ENCODE measurements at regions not wholly inside any gene's neighbourhood (a gene's known extent, or its start where the extent isn't known, plus 50 kb on each side); places are given as distances from the start of the nearest gene placed in this dataset.
"Not testable (repeated sequence)": the region's sequence is repeated elsewhere in the genome, so short reads cannot be mapped to it uniquely, and the experiment has no call there.

DNA sequence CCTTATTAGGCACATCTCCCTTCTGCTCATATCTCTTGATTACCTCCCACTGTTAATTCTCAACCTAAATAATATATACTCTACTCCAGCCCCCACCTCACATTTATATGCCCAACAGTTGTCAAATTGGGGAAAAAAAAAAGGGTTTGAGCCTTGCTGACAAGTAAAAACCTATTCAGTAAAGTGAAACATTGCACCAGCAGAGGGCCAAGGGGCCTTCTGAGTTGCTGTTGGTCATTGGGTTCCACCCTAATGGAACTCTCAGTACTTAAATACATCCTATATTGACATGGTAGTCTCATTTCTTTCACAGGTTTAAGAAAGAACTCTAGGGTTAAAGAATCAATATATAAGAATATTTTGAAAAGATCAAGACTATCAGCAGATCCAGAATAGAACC lies 362.2 kb downstream of the SMARCA1 start:
- DNase-seq (ENCODE audit: low read depth in 2 of 2) = no peak

DNA sequence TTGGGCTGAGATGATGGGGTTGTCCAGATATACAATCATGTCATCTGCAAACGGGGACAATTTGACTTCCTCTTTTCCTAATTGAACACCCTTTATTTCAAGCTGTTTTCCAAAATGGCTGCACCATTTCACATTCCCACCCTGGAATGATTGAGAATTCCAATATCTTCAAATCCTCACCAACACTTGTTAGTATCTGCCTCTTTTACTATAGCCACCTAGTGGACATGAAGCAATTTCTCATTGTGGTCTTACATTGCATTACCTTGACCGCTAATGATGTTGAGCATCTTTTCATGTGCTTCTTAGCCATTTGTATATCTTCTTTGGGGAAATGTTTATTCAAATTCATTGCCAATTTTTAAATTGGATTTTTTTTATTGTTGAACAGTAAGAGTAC lies 364.8 kb downstream of the SMARCA1 start:
- no peak for DNase-seq (ENCODE audit: low read depth in 2 of 2)

DNA sequence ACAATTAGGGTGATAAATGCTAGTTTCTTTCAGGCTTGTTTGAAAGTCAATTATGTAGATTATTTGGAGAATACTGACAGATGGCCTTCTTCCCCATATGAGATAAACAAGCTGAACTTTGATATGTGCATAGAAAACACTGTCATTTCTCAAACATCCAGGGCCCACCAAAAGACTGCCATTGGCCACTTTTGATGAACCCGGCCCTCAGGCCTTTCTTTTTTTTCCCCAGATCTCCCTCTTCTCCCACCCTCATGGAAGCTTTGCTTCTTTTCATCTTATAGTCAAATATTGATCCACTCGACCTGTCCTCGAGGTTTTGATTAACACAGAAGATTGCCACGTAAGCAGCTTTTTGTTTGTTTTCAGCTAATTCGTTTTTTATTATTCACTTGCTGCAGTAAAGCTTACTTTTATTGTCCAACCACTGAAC lies 377.4 kb downstream of the SMARCA1 start:
- DNase-seq (ENCODE audit: low read depth in 2 of 2) = no peak

DNA sequence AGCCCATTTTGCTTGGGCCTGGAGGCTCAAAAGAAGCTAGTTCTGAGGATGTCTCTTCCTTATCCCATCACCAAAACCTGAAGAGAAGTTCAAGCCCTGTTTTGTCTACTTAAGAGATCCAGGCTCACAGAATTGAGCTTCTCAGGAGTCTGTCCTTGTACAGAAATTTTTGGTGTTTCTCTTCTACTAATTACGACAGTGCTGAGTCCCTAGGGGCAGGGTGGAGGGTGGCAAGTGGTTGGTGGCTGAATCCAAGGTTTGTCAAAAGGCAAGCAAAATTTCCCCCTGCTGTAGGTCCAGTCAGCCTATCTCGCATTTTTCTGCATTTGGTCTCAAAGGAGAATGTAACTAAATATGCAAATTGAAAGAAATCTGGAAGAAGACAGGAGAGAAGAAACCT lies 377.9 kb downstream of the SMARCA1 start:
- DNase-seq (ENCODE audit: low read depth in 2 of 2) = no peak

DNA sequence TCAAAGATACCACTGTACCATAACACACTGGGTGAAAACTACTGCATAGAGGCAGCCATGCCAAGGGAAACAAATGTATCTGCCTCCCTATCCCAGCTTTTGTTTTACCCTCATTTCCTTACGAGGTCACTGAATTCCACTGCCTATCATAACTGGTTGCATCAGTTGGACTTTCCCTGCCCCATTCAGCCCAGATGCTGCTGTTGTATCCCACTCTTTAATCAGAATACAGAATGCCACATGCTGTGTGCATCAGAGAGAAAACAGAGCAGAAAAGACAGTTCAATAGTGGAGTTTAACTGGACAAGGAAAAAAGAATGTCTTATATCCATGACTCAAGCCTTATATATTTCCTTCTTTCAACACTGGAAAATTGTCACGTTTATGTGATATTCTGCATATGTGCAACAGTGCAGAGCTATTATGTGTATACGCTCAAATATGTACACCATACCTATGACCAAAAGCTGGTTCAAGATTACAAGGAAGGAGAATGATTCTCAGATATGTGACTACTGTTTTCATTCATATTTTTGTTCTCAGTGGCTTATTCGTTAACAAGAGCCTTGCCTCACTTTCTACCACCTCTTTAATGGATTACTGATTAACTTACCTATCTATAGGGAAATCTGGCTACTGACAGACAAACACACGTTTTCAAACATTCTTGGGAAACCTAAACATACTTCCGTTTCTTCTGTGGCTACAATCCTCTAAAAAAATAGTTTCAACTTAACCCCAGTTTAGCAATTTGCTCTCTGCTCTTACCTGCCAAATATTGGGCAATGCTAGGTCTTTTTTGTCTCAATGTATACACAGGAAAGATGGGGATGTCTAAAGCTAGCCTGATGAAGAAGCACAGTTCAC lies 378.9 kb downstream of the SMARCA1 start:
- DNase-seq (ENCODE audit: low read depth in 2 of 2) = no peak

DNA sequence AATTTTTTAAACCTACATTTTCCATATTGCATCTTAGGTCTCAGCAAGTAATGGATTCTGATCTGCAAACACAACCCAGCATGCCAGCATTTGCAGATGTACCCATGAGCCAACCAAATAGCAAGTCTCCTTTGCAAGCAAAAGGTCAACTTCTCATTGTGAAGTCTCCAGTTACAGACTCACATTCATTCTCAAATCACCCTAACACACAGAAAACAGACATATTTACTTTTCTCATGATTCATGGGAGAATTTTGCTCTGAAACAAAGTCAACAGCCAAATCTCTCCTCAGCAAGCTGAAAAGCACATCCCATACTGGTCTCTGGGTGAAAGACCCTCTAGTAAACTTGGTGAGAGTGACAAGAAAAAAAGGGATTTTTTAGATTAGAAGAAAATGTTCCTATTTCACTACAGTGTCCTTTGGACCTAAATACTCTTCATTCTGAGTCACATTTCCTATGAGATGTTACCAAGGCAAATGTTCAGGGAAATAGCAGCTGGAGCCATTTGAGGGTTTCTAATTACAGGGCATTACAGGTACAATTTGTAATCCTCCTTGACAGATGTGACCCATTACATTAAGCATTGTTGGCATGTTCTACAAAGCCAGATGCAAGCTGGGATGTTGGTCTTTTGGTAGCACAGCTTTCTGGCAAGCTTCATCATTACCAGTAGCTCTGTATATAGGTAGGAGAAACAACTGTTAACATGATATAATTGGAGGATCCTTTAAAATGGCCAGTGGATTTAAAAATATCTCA lies 383.3 kb downstream of the SMARCA1 start:
- no peak for DNase-seq (ENCODE audit: low read depth in 2 of 2)

DNA sequence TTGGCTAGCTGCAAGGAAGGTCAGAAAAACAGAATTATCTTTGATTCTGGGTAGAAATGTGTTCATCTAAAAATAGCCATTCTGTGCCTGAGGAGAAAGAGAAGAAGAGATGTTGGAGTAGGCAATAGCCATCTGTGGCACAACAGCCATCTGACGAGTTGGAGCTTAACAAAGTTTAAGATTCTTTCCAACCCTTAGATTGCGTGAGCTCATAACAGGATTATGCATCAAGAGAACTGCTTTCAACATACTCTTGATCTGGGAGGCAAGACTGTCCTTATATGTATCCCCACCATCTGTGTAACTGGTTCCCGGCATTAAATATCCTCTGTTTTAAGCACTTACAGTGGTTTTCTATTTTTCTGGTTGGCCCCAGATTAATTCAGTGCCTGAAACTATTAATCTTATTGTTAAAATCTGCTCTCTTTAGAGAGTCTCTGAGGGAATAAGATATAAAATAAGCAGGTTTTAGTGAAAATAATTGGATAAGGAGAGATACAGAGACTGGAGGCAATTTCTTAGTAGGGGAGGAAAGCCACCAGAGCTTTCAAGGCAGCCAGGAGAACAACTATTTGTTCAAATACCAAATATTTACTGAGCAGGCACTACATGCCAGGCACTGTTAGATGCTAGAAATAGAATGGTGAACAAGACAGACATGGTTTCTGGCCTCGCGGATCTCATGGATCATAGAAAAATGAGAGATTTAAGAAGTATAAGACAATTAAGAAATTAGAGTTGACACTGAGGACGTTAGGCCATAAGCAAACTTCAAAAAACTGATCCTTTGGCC lies 398.0 kb downstream of the SMARCA1 start:
- DNase-seq (ENCODE audit: low read depth in 2 of 2) = no peak

DNA sequence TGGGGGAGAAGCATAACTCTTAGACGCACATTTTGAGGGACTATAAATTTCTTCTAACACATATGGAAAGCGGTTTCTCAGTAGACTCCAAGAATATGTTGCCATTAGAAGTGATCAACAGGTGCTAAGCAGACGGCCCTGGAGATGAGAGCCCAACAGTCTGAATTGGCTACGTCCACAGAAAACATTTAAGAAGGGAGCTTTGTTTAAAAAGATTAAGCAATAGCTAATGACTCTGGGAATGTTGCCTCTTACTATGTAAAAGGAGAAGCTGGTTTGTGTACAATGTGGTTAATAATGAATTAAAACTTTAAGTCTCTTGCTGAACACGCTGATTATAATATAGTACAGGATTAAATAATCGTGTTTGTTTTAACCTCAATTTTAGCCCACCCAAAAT lies 399.5 kb downstream of the SMARCA1 start:
- DNase-seq (ENCODE audit: low read depth in 2 of 2) = no peak

DNA sequence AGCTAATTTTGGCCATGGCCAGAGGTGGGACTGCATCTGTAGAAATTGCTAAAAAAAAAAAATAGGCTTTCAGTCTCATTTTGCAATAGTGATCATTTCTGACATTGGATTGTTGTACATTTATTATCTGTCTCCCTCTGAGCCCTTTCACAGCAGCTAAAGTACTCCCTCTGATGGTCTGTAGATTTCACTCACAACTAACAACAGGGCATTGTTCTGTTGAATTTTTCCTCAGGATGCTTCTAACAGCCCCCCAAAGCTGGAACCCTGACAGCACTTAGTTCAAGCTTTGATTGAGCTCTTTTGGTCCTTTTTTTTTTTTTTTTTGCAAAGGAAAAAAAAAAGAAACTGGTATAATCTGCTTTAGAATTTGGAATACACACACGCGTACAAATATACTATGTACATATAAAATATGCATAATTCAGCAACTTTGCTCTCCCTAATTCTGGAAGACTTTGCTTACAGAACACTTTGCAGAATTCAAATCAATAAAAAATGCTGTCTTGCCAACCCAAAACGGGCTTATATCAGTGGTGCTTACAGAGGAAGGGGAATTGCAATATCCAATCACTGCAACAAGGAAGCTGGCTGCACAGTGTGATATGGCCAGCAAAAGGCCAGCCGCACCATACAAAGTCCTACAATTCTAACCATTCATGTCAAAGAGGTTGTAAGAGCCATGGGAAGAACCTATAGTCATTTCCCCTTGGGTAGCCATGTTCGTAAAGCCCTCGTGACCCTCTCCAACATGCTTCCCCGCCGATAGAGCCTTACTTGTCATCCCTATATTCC lies 406.4 kb downstream of the SMARCA1 start:
- DNase-seq (ENCODE audit: low read depth in 2 of 2) = no peak

DNA sequence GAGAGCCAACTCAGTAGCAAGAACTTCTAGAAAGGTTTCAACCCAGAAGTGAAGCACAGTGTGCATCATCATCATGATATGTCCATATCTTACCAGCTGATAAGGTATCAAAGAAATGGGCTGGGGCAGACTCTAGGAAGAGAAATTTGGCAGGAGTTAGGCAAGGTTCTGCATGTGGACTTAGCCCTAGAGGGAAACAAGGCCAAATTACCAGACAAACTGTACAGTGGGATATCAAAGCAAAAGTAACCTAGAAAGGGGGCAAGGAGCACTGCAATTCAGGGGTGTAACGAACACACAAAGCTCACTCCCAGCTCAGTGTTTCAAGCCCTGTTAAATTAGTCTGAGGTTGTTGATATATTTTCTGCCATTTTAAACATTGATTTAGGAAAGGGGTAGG lies 407.4 kb downstream of the SMARCA1 start:
- no peak for DNase-seq (ENCODE audit: low read depth in 2 of 2)

DNA sequence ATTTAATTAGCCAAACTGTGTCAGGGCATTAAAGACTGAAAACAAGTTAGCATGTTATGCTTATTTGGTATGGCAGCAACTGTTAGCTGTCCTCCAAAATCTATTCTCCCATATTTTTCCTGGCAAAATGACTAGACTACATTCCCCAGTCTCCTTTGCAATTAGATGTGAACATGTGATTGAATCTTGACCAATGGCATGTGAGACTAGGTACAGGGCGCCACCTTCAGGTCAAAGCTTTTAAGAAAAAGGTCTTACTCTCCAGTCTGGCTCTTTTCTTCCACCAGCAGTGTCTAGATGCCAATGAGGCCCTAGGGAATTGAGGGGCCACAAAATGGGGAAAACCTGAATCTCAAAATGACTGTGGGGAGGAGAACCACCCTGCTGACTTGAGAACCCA lies 408.2 kb downstream of the SMARCA1 start:
- DNase-seq (ENCODE audit: low read depth in 2 of 2) = peak in 1 of 2 experiments; percentile 4

DNA sequence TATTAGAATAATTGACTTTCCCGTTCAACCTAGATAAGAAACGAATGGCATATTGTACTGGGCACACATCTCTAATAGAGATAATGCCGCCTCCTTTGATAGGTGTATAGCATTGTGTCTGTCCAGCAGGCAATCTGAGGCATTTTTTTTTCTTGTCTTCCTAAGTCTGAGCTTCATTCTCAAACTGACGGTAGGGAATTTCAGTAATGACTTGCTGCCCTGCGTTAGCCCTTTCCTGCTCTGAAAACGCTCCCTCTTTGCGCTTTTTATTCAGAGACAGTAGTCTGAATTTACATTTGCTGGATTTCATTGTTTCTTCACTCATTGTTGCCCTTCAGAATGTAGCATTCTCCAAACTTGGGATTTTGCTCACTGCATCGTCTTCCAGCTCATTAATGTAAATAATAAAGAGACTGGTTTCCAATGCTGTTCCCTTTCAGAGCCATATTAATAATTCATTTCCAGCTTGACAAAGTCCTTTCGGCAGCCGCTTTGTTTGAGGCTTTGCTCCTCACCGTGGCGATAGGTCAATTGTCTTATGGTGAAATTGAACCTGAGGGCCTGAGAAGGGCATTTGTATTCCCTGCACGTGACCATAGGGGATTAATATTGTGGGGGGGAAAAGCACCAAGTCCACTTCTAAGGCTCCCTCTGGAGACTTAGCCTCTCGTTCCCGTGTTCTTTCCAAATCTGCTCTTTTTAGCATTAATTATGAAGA lies 412.1 kb downstream of the SMARCA1 start:
- DNase-seq (ENCODE audit: low read depth in 2 of 2) = no peak

DNA sequence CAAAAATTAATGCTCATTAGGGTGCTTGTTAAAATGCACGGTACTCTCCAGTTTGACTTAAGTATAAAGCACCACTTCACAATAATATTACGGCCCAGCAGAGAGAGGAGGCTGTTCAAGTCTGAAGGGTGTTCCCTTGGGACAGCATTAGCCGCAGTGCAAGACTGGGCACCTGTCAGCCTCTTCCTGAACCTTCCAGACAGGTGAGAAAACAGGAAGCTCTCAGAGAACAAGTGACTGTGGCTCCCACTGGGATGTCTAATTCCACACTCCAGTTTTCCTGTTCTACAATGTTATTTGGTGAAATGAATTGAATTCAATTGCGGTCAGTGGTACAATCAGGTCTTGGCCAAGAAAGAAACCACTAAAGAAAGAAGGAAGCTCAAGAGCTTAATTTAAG lies 414.4 kb downstream of the SMARCA1 start:
- DNase-seq (ENCODE audit: low read depth in 2 of 2) = no peak

DNA sequence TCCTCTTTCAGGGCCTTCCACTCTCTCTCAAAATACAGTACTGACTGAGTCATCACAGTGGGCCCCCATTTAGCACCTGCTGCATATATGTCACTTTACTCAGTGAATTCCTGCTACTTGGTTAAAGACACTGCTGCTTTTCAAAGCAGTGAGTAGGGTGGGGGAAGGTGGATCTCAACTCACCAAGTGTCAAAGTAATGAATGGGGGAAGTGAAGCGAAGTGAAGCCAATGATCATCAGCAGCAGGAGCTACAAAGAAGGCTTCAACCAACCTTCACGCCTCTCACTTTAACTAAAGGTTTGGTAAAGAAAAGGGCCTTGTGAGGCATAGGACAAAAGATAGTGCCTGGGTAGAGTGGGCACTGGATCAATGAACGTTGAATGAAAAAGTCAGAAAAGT lies 424.1 kb downstream of the SMARCA1 start:
- DNase-seq (ENCODE audit: low read depth in 2 of 2) = no peak

DNA sequence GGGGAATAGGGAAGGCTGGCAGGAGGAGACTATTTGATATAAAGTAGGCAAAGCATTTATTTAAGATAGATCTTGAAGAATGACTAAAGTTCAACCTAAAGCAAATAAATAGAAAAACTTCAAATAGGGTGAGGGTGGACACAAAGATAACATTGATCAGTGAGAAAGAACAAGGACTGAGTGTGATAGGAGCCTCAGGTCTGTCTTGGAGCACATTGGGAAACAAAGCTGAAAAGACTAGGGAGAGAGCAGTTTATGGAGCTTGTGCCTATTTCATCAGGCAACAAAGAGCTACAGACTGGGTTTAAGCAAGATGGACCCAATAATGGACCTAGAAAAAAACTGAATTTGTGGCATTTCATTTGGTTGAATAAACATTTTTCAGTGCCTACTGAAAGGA lies 425.6 kb downstream of the SMARCA1 start:
- DNase-seq (ENCODE audit: low read depth in 2 of 2) = no peak

DNA sequence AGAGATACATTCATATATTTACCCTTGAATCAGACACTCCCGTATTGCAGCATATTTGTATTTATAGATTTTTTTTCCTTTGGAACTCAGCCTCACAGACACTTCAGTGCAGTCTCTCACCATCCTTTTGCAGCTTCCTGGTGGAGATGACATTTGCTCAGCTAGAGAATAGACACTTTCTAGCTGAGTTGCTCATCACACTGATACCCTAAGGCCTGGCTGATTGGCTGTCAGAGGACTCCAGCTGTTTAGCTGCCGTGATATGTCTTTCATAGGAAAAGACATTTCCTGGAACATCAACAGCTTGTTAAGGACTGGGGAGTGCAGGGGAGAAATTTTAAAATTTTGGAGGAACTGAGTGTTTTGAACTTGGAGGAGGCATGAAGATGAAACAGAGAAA lies 429.6 kb downstream of the SMARCA1 start:
- DNase-seq (ENCODE audit: low read depth in 2 of 2) = no peak

DNA sequence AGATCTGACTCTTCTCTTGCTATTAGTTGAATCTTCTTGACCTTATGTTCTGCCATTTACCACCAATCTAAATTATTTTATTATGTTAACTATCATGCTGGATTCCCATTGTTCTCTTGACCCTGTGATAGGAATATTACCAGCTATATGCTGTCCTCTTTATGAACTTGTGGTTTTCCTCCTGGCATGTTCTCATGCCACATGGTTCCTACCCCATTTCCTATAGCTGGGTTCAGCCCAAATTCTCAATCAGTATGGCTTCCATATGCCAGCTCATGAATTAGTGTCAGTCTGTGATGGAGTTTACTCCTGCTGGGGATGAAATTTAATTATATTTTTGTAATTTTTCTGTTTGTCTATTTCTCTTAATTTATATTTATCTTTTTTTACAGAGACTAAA lies 430.5 kb downstream of the SMARCA1 start:
- DNase-seq (ENCODE audit: low read depth in 2 of 2) = no peak

DNA sequence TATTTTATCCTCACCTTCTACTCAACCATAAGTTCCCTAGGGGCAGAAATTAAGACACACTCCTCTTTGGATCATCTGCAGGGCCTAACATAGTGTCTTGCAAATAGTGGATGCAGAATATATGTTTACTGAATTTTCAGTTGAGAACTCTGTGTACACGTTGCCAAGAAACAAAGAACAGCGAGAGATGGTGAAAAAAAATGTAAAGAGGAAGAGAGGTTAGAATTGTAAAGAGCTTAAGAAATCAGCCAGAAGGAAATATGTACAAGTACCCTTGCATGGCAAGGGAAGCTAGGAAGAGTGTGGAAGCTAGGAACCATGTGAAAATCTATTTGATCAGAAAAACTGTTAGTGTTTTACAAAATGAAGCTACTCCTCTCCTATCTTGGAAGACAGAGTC lies 431.0 kb downstream of the SMARCA1 start:
- no peak for DNase-seq (ENCODE audit: low read depth in 2 of 2)

DNA sequence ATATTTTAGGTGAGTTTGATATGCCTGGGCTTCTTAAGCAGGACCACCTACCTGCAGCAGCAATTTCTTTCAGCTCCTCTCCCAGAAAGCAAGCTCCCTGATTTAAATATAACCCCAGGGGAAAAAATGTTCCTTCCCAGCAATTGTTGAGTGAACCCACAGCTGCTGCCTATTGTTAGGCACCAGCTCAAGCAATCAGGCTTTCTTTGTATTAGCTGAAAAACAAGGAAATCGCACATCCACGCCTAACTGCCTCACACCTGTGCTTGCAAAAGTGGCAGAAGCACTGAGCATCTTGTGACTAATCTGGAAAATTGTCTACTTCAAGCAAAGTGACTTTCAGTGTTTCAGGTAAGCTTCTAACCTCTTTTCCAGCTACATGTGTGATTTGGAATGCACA lies 432.2 kb downstream of the SMARCA1 start:
- DNase-seq (ENCODE audit: low read depth in 2 of 2) = no peak

DNA sequence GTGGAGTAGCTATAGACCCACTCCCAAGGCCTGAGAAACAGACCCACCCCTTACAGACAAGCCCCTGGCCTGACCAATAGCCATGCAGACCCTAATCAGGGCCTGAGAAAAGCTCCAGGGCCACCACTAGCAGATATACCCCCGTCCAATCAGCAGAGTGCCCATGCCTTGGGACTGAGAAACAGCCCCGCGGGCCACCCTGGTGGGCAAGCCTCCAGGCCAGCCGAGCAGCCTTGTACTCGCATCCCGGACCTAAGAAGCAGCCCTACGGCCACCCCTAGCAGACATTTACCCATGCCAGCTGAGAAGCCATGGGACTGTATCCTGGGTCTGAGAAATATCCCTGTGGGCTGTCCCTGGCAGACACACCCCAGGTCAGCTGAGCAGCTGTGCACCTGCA lies 436.5 kb downstream of the SMARCA1 start:
- DNase-seq (ENCODE audit: low read depth in 2 of 2) = no peak

DNA sequence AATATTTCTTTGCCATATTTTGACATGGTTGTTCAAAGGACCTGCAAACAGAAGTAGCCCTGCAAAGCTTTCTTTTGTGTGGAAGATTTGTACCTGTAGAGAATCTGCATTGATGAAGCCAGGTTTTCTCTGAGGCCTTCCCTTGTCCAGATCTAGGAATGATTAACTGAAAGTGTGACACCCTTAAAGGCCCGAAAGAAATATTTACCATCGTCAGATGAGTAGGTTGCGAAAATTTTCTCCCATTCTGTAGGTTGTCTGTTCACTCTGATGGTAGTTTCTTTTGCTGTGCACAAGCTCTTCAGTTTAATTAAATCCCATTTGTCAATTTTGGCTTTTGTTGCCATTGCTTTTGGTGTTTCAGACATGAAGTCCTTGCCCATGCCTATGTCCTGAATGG lies 439.0 kb downstream of the SMARCA1 start:
- DNase-seq (ENCODE audit: low read depth in 2 of 2) = not testable (repeated sequence)
